Suprapubic skin (tissue), 4 donors: ENCODE measurements at regions not wholly inside any gene's neighbourhood (a gene's known extent, or its start where the extent isn't known, plus 50 kb on each side); places are given as distances from the start of the nearest gene placed in this dataset.

Experiments
- EP300 ChIP-seq: sonication (generic); formaldehyde crosslinking; IDR thresholded peaks from one replicate; pipeline ENCODE4 v1.6.1; 2017; ENCODE audit warnings: antibody characterized with exemption
- POLR2A ChIP-seq, 2 donors: fragments of 450-650 bp; IDR thresholded peaks; one replicate each; pipeline ENCODE4 v1.6.1; 2017; ENCODE audit warnings: antibody characterized with exemption in 2 of 2, mild to moderate bottlenecking in 2 of 2, moderate library complexity in 2 of 2
- POLR2AphosphoS5 ChIP-seq, 3 donors: sonication (generic); formaldehyde crosslinking; IDR thresholded peaks; one replicate each; pipeline ENCODE4 v1.6.1; 2017; ENCODE audit warnings: antibody characterized with exemption in 3 of 3
- TF ChIP-seq, protein P1 (sequence below), 2 donors: fragments of 200-600 bp in 1 of 2; fragments of 450-650 bp in 1 of 2; sonication (generic) in 1 of 2; IDR thresholded peaks; one replicate each; pipeline ENCODE4 v1.5.1; 2016 to 2019; ENCODE audit warnings: antibody characterized with exemption in 2 of 2, mild to moderate bottlenecking in 1 of 2, moderate library complexity in 1 of 2

DNA sequence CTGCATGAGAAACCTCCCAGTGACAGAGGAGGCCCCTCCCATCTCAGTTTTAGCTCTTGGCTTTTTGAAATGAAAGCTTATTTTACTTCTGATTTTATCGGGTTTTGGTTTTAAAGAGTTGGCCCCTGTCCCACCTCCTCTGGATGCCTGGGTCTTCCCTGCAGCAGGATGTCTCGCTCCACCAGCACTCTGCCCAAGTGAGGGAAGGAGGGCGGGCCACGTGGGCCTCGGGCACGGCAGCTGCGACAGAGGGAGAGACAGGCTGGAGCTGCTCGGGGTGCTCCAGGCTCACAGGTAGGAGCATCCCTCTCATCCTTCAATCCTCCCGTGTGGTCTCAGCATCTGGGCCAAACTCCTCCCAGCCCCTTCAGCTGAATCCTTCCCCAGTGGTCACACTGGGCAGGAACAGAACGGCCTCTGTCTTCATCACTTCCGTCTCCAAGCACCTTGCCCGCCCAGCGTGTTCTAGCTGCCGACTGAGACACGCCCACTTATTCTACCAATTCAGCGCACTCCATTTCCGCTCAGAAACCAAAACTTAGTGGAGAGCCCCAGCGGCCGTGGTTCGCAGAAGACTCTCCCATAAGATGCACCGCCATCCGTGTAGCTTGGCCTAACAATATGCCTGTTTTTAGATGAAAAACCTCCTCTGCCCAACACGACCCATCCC, 222.9 kb downstream of the GLRX3 start:
- TF ChIP-seq, protein P1, sequence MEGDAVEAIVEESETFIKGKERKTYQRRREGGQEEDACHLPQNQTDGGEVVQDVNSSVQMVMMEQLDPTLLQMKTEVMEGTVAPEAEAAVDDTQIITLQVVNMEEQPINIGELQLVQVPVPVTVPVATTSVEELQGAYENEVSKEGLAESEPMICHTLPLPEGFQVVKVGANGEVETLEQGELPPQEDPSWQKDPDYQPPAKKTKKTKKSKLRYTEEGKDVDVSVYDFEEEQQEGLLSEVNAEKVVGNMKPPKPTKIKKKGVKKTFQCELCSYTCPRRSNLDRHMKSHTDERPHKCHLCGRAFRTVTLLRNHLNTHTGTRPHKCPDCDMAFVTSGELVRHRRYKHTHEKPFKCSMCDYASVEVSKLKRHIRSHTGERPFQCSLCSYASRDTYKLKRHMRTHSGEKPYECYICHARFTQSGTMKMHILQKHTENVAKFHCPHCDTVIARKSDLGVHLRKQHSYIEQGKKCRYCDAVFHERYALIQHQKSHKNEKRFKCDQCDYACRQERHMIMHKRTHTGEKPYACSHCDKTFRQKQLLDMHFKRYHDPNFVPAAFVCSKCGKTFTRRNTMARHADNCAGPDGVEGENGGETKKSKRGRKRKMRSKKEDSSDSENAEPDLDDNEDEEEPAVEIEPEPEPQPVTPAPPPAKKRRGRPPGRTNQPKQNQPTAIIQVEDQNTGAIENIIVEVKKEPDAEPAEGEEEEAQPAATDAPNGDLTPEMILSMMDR (IDR thresholded peaks at IDR 0.05) = no peak
- TF ChIP-seq POLR2A (IDR thresholded peaks at IDR 0.05) = no peak
- no peak for TF ChIP-seq POLR2AphosphoS5 (IDR thresholded peaks at IDR 0.05)
- TF ChIP-seq EP300 = no peak
